Ishikawa (cell line): ENCODE measurements at regions not wholly inside any gene's neighbourhood (a gene's known extent, or its start where the extent isn't known, plus 50 kb on each side); places are given as distances from the start of the nearest gene placed in this dataset.
A peak's percentile ranks its signal among the peaks of the same experiment; 100 is the strongest.

Source experiments
- CEBPB ChIP-seq: IDR thresholded peaks from 2 replicates; pipeline ENCODE4 v1.6.1; 2012
- CREB1 ChIP-seq: IDR thresholded peaks from 2 replicates; pipeline ENCODE4 v1.6.1; 2012; ENCODE audit warnings: low read depth
- EGR1 ChIP-seq: IDR thresholded peaks from 2 replicates; pipeline ENCODE4 v1.6.1; 2012
- EP300 ChIP-seq: IDR thresholded peaks from 2 replicates; pipeline ENCODE4 v1.6.1; 2012; ENCODE audit warnings: borderline replicate concordance
- FOXM1 ChIP-seq: IDR thresholded peaks from 2 replicates; pipeline ENCODE4 v1.6.1; 2012; ENCODE audit warnings: low read depth, borderline replicate concordance
- NFIC ChIP-seq: IDR thresholded peaks from 2 replicates; pipeline ENCODE4 v1.6.1; 2012
- RAD21 ChIP-seq: IDR thresholded peaks from 2 replicates; pipeline ENCODE4 v1.6.1; 2012; ENCODE audit warnings: low read depth
- TAF1 ChIP-seq: IDR thresholded peaks from 2 replicates; pipeline ENCODE4 v1.6.1; 2012; ENCODE audit warnings: low read depth, mild to moderate bottlenecking
- TCF12 ChIP-seq: IDR thresholded peaks from 2 replicates; pipeline ENCODE4 v1.6.1; 2012; ENCODE audit warnings: low read depth
- TEAD4 ChIP-seq: IDR thresholded peaks from 2 replicates; pipeline ENCODE4 v1.6.1; 2012
- YY1 ChIP-seq: IDR thresholded peaks from 2 replicates; pipeline ENCODE4 v1.6.1; 2012; ENCODE audit warnings: low read depth
- ZBTB7A ChIP-seq: IDR thresholded peaks from 2 replicates; pipeline ENCODE4 v1.6.1; 2012; ENCODE audit warnings: low read depth
- TF ChIP-seq, protein P1 (sequence below): IDR thresholded peaks from 2 replicates; pipeline ENCODE4 v1.6.1; 2012
- TF ChIP-seq, protein P2 (sequence below): IDR thresholded peaks from 2 replicates; pipeline ENCODE4 v1.6.1; 2012; ENCODE audit warnings: low read depth, mild to moderate bottlenecking
- TF ChIP-seq, protein P3 (sequence below): IDR thresholded peaks from 2 replicates; pipeline ENCODE4 v1.6.1; 2012

DNA sequence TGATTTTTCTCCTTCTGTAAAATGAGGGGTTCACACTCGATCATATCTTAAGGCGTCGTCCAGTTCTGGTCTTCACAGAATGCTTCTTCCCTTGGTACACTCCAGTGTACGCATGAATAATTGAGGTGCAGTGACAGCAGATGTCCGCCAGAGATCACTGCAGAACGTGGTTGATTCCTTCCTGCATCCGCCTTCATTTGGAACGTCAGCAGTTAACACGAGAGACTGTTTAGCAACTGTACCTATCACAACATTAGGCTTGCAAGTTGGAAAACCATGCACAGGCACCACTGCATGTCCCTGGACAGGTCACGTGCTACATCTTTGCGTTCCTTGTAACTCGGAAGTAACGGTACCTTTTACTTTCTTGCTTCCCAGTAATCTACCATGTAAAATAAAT is 66.0 kb upstream of the GEMIN8 start:
- TF ChIP-seq RAD21 (peak; percentile 82), FOXM1 (no peak), EP300 (no peak), TAF1 (no peak), ZBTB7A (no peak)

DNA sequence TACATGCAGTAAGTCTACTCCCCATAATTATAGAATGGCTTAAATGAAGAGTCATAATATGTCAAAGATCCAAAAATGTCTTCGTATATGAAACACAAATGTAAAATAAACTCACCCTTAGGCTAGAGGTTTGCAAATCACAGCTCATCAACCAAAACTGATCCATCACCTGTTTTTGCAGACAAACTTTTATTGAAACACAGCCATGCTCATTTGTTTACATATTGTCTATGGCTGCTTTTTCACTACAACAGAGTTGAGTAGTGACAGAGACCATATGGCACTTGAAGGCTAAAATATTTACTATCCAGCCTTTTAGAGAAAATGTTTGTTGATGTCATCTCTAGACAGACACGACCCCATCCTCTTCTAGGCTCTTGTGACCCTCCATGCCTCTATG is 64.5 kb upstream of the GEMIN8 start:
- no peak for TF ChIP-seq CEBPB
- no peak for TF ChIP-seq TAF1
- no peak for TF ChIP-seq CREB1
- no peak for TF ChIP-seq EGR1
- TF ChIP-seq, protein P1, sequence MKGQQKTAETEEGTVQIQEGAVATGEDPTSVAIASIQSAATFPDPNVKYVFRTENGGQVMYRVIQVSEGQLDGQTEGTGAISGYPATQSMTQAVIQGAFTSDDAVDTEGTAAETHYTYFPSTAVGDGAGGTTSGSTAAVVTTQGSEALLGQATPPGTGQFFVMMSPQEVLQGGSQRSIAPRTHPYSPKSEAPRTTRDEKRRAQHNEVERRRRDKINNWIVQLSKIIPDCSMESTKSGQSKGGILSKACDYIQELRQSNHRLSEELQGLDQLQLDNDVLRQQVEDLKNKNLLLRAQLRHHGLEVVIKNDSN = no peak
- TF ChIP-seq YY1 = no peak
- no peak for TF ChIP-seq RAD21
- TF ChIP-seq, protein P2, sequence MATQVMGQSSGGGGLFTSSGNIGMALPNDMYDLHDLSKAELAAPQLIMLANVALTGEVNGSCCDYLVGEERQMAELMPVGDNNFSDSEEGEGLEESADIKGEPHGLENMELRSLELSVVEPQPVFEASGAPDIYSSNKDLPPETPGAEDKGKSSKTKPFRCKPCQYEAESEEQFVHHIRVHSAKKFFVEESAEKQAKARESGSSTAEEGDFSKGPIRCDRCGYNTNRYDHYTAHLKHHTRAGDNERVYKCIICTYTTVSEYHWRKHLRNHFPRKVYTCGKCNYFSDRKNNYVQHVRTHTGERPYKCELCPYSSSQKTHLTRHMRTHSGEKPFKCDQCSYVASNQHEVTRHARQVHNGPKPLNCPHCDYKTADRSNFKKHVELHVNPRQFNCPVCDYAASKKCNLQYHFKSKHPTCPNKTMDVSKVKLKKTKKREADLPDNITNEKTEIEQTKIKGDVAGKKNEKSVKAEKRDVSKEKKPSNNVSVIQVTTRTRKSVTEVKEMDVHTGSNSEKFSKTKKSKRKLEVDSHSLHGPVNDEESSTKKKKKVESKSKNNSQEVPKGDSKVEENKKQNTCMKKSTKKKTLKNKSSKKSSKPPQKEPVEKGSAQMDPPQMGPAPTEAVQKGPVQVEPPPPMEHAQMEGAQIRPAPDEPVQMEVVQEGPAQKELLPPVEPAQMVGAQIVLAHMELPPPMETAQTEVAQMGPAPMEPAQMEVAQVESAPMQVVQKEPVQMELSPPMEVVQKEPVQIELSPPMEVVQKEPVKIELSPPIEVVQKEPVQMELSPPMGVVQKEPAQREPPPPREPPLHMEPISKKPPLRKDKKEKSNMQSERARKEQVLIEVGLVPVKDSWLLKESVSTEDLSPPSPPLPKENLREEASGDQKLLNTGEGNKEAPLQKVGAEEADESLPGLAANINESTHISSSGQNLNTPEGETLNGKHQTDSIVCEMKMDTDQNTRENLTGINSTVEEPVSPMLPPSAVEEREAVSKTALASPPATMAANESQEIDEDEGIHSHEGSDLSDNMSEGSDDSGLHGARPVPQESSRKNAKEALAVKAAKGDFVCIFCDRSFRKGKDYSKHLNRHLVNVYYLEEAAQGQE = no peak
- no peak for TF ChIP-seq TCF12
- TF ChIP-seq, protein P3, sequence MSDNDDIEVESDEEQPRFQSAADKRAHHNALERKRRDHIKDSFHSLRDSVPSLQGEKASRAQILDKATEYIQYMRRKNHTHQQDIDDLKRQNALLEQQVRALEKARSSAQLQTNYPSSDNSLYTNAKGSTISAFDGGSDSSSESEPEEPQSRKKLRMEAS = no peak
- no peak for TF ChIP-seq ZBTB7A
- TF ChIP-seq NFIC = no peak
- no peak for TF ChIP-seq FOXM1
- no peak for TF ChIP-seq TEAD4
- TF ChIP-seq EP300 = no peak

DNA sequence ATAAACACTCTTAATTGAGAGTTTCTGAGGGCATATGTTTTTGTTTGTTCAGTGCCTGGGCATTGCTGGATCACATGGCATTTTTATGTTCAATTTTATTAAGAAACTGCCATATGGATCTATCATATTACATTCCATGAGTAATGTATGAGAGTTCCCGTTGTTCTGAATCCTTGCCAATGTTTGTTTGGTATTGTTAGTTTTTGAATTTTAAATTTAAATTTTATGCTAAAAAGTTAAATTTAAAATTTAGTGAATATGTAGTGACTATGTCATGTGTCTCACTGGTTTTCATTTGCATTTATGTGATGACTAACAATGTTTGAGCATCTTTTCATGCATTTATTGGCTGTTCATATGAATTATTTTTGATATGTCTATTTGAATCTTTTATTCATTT is 54.8 kb upstream of the GEMIN8 start:
- TF ChIP-seq RAD21 (no peak), ZBTB7A (no peak), TEAD4 (no peak), FOXM1 (no peak), CEBPB (no peak), TAF1 (no peak), YY1 (no peak), EP300 (no peak), CREB1 (no peak)
- TF ChIP-seq, protein P2 = no peak
- TF ChIP-seq, protein P1 = no peak
- TF ChIP-seq, protein P3 = no peak

DNA sequence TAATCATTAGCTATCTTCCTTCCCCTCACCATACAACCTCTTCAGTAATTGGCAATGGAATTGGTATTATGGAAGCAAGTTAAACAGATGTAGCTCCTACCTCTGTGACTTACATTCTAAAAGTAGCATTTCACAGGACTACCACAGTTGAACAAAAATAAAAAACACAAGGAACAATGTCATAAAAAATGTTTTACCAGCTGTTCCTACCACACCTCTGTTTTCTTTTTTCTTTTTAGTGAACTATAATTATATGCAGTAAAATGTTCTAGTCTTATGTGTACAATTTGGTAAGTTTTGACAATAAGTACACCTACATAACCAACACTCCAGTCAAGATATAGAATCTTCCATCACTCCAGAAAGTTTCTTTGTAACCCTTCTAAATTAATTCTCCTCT is 54.1 kb upstream of the GEMIN8 start:
- TF ChIP-seq, protein P2 = no peak
- TF ChIP-seq CREB1 (no peak), TCF12 (no peak), TEAD4 (no peak), RAD21 (no peak), CEBPB (no peak), EGR1 (no peak)
- TF ChIP-seq, protein P1 = no peak
- TF ChIP-seq, protein P3 = no peak
